ENCODE measurements at regions not wholly inside any gene's neighbourhood (a gene's known extent, or its start where the extent isn't known, plus 50 kb on each side); places are given as distances from the start of the nearest gene placed in this dataset.

DNA sequence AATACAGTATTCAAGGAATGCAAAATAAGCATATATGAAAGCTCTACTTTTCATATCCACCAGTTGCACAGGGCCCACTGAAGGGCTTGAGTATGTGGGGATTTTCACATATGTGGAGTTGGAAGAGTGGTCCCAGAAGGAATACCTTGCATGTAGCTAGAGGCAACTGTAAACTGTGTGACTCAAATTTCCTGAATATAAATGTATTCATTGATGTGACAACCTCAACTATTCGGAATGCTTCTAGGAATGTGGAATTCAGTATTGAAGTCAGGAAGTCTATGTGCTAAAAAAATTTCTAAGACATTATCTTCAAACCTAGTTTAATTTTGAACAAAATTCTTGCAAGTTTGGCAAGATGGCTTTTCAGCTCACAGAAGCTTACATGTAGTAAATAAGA is 695.5 kb upstream of the SEMA3D start:
- Histone ChIP-seq H3K4me2 (no peak overlapping the region), H3K36me3 (no peaks in the 10 kb centered on the region), H3K4me1 (no peaks in the 10 kb centered on the region), H3K27ac (no peak overlapping the region), H3K9me3 (no peaks in the 10 kb centered on the region), H3K27me3 (no peaks in the 10 kb centered on the region), H3K4me3 (no peak overlapping the region), H4K20me1 (no peaks in the 10 kb centered on the region), H3K9ac (no peak overlapping the region)
- TF ChIP-seq Cebpa-rat (IDR thresholded peaks at IDR 0.05): no peak

DNA sequence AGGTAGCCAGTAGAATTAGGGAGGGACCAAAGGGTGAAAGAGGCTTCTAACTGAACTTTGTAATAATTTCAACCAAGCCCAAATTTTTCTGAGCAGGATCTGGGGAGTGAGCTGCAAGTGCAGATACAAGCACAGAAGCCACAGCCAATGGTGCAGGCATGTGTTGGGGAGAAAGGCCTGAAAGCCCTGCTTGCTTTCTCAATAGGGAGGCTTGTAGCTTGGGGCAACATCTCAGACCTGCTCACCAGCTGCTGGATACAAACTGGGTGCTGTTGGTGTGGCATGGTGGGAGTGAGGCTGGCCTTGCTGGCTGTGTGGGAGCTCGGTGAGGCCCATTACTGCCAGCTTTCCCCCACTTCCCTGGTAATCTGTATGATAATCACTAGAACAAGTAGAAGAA is 688.5 kb upstream of the SEMA3D start:
- Histone ChIP-seq H3K9ac (no peak overlapping the region), H4K20me1 (no peaks in the 10 kb centered on the region), H3K4me3 (no peak overlapping the region), H3K9me3 (no peaks in the 10 kb centered on the region), H3K4me2 (no peak overlapping the region), H3K36me3 (no peaks in the 10 kb centered on the region), H3K4me1 (no peaks in the 10 kb centered on the region), H3K27ac (no peak overlapping the region), H3K27me3 (no peaks in the 10 kb centered on the region)
- TF ChIP-seq Cebpa-rat (IDR thresholded peaks at IDR 0.05): no peak

DNA sequence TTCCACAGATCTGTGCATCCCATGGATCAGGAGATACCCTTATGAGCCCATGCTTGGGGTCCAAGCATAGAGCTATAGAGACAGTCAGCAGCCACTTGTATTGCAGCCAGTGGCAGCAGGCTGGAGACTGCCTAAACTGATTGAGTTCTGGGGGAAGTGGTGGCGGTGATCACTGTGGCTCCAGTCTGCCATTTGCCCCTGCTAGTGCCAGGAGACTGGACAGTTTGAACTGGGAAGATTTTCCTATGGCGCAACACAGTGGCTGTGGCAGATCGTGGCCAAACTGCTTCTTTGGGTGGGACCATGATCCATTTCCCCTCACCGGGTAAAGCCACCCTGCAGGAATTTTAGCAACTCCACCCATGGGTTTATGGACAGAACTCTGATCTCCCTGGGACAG is 679.7 kb upstream of the SEMA3D start:
- TF ChIP-seq Cebpa-rat (IDR thresholded peaks at IDR 0.05): no peak
- H4K20me1 ChIP-seq: no peaks in the 10 kb centered on the region
- no peak overlapping the region for H3K9ac ChIP-seq
- no peaks in the 10 kb centered on the region for H3K36me3 ChIP-seq
- H3K4me1 ChIP-seq: no peaks in the 10 kb centered on the region
- H3K9me3 ChIP-seq: no peaks in the 10 kb centered on the region
- H3K27me3 ChIP-seq: no peaks in the 10 kb centered on the region
- no peak overlapping the region for H3K4me3 ChIP-seq
- H3K4me2 ChIP-seq: no peak overlapping the region
- no peak overlapping the region for H3K27ac ChIP-seq

DNA sequence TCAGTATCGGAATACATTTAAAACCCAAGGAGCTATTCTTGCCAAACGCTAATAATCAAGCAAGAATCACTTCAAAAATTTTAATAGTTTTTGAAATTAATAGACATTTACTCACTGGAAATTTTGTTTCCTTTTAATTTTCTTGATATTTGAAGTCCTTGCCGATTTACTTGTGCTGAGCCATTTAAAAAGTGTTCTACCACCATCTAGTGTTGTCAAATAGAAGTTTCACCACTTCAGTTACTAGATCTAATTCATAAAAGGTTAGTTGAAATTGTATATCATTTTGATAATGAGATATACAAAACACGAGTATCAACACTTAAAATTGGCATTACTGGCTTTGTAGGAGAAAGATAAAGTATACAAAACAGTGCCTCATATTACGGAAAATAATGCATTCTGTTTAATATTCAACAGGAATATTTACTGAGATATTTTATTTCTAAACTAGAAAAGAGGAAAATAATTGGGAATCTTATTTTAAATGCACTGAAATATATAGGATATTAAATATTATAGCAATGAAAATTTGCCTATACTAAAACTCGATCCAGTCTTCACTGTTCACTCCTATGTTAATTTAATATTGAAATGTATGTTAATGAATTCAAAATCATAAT is 664.8 kb upstream of the SEMA3D start:
- Histone ChIP-seq H3K4me2 (no peak overlapping the region), H3K4me3 (no peak overlapping the region), H3K4me1 (no peaks in the 10 kb centered on the region), H4K20me1 (no peaks in the 10 kb centered on the region), H3K9me3 (no peaks in the 10 kb centered on the region), H3K36me3 (no peaks in the 10 kb centered on the region), H3K9ac (no peak overlapping the region), H3K27me3 (no peaks in the 10 kb centered on the region), H3K27ac (no peak overlapping the region)
- TF ChIP-seq Cebpa-rat (IDR thresholded peaks at IDR 0.05): no peak

DNA sequence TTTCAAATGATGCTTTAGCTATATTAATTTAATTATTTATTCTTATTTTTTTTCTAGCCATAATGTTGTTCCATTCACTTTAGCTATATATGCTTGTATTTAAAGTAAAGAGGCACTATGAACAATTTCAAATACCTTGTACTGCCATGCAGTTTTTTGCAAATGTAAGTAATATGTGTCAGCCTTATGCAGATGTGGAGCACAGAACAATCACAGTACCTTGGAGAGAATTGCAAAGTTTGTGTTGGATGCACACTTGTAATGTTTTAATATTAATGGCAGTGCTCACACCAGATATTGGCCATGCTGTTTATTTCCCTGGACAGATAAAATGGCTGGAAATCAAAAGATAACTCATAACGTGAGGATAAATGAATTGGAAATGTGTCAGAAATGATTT is 663.5 kb upstream of the SEMA3D start:
- no peak overlapping the region for H3K4me3 ChIP-seq
- no peaks in the 10 kb centered on the region for H3K27me3 ChIP-seq
- no peak for TF ChIP-seq Cebpa-rat (IDR thresholded peaks at IDR 0.05)
- no peaks in the 10 kb centered on the region for H3K36me3 ChIP-seq
- no peaks in the 10 kb centered on the region for H3K9me3 ChIP-seq
- no peaks in the 10 kb centered on the region for H4K20me1 ChIP-seq
- no peaks in the 10 kb centered on the region for H3K4me1 ChIP-seq
- H3K27ac ChIP-seq: no peak overlapping the region
- H3K4me2 ChIP-seq: no peak overlapping the region
- no peak overlapping the region for H3K9ac ChIP-seq

DNA sequence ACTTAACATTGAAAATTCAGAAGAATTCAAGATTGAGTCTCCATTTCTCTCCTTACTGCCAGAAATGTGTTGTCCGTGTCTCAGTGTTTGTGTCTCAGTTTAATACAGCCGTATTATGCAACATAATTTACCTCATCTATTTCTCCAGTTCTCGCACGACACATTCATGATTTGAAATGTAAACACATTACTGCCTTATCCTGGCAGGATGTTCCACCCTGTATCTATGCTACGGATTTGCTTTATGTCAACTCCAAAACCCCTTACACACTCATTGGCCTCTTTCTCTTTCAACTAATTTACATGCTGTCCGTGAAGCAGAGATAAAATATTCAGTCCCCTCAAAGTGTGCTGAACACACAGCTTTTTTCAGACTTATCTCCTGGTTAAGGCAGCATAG is 653.7 kb upstream of the SEMA3D start:
- H3K4me2 ChIP-seq: no peak overlapping the region
- H3K9me3 ChIP-seq: peaks cover 7% of the 10 kb centered on the region
- H4K20me1 ChIP-seq: no peaks in the 10 kb centered on the region
- no peak overlapping the region for H3K27ac ChIP-seq
- H3K9ac ChIP-seq: no peak overlapping the region
- no peak overlapping the region for H3K4me3 ChIP-seq
- H3K4me1 ChIP-seq: no peaks in the 10 kb centered on the region
- H3K36me3 ChIP-seq: no peaks in the 10 kb centered on the region
- no peak for TF ChIP-seq Cebpa-rat (IDR thresholded peaks at IDR 0.05)
- H3K27me3 ChIP-seq: no peaks in the 10 kb centered on the region

DNA sequence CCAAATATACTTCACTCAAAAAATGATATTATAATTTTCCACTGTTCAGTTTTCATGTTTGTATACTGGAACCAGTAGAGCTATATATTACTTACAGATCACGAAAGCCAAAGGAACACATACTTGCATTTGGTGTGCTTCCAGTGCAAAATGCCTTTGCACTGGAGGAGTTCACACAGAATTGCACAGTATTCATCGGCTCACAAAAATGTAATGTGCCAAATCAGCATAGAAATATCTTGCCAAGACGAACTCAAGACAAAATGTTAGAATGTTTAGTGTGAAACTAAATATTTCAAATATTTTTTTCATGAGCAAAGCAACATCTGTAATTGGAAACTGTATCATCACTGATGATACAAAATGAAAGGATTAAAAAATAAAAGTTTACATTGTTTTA is 646.2 kb upstream of the SEMA3D start:
- no peaks in the 10 kb centered on the region for H3K27me3 ChIP-seq
- H3K27ac ChIP-seq: no peak overlapping the region
- no peaks in the 10 kb centered on the region for H3K4me1 ChIP-seq
- no peak overlapping the region for H3K4me2 ChIP-seq
- H3K36me3 ChIP-seq: no peaks in the 10 kb centered on the region
- H4K20me1 ChIP-seq: no peaks in the 10 kb centered on the region
- no peak overlapping the region for H3K9ac ChIP-seq
- H3K9me3 ChIP-seq: no peaks in the 10 kb centered on the region
- no peak for TF ChIP-seq Cebpa-rat (IDR thresholded peaks at IDR 0.05)
- H3K4me3 ChIP-seq: no peak overlapping the region

DNA sequence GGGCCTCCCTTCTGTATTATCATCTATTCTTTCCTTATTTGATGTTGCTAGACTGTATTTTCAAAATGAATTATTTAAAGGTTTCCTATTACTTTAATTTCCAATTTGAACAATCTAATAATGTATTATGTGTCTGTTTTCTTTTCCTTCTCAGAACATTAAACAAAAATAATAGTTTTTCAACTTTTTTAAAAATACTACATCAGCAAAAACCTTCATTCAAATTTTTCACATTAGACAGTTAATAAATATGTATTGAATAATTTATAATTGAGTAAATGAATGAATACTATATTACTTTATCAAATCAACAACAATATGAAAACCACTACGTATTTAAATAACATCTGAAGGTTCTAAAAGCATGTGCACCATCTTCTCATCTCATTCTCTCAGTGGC is 644.1 kb upstream of the SEMA3D start:
- no peak overlapping the region for H3K9ac ChIP-seq
- no peak overlapping the region for H3K4me3 ChIP-seq
- no peaks in the 10 kb centered on the region for H3K4me1 ChIP-seq
- no peak overlapping the region for H3K4me2 ChIP-seq
- no peaks in the 10 kb centered on the region for H3K27me3 ChIP-seq
- H3K36me3 ChIP-seq: no peaks in the 10 kb centered on the region
- no peaks in the 10 kb centered on the region for H4K20me1 ChIP-seq
- H3K27ac ChIP-seq: no peak overlapping the region
- no peaks in the 10 kb centered on the region for H3K9me3 ChIP-seq
- TF ChIP-seq Cebpa-rat (IDR thresholded peaks at IDR 0.05): no peak

DNA sequence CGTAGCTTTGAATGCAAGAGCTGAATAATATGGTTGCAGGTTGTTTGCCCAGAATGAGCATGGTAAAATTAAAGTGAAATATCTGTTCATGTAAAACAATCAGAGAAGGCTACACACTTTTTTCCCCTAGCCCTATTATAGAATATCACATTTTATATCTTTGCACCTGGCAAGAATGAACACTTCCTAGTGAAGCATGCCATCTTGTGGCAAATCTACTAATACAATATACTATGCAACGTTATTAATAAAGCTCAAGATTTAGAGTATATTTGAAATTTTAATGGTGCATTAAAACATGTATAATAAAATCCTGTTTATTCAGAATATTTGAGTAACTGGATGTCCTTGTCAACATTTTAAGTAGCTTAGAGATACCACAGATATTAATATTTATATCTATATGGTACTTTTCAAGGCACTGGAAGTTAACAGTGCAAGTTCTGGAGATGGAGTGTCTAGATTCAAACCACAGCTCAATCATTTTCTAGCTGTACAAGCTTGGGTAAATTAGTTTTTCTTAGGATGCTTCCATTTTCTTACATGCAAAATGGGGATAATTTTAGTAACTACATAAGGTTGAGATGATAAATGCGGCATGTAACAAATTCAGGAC is 643.1 kb upstream of the SEMA3D start:
- H3K4me2 ChIP-seq: no peak overlapping the region
- H3K4me1 ChIP-seq: no peaks in the 10 kb centered on the region
- H3K4me3 ChIP-seq: no peak overlapping the region
- H3K9ac ChIP-seq: no peak overlapping the region
- no peak overlapping the region for H3K27ac ChIP-seq
- H3K9me3 ChIP-seq: no peaks in the 10 kb centered on the region
- TF ChIP-seq Cebpa-rat (IDR thresholded peaks at IDR 0.05): no peak
- no peaks in the 10 kb centered on the region for H3K27me3 ChIP-seq
- no peaks in the 10 kb centered on the region for H3K36me3 ChIP-seq
- H4K20me1 ChIP-seq: no peaks in the 10 kb centered on the region

DNA sequence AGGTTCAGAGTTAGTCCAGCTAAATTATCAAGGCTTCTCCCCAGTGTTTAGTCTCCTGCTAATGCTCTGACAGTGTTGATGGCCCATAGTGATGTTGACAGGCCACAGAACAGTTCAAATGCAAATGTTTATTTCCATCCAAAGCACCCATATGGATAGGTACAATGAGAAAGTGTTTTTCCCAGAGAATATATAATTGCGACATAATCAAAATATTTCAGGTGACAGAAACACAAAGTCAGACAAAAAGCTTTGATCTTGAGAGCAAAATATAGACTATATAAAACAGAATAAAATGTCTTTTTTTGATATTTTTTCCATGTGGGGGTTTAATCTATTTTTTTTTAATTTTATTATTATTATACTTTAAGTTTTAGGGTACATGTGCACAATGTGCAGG is 642.3 kb upstream of the SEMA3D start:
- Histone ChIP-seq H3K27me3 (no peaks in the 10 kb centered on the region), H3K4me2 (no peak overlapping the region), H3K4me1 (no peaks in the 10 kb centered on the region), H3K36me3 (no peaks in the 10 kb centered on the region), H3K4me3 (no peak overlapping the region), H4K20me1 (no peaks in the 10 kb centered on the region), H3K9me3 (no peaks in the 10 kb centered on the region), H3K9ac (no peak overlapping the region), H3K27ac (no peak overlapping the region)
- TF ChIP-seq Cebpa-rat (IDR thresholded peaks at IDR 0.05): no peak; the same call in 1 of the 2 replicates

DNA sequence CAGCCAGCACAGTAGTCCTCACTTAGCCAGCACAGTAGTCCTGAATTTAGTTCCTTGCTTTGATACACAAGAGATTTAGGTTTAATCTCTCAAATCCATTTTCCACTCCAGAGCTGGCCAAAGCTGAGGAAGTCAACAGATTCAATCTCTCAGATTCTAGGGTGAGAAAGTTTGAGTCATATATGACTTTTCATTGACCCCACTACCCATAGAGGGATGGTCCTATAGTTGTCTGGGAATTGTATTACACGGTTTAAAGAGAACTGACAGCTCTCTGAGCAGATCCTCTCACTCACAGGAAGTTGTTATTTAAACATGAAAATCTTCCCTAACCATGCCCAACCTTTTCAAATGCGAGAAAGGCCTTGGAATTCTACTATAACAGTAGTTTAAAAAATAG is 641.8 kb upstream of the SEMA3D start:
- H4K20me1 ChIP-seq: no peaks in the 10 kb centered on the region
- H3K4me2 ChIP-seq: no peak overlapping the region
- no peaks in the 10 kb centered on the region for H3K27me3 ChIP-seq
- H3K9me3 ChIP-seq: no peaks in the 10 kb centered on the region
- H3K36me3 ChIP-seq: no peaks in the 10 kb centered on the region
- no peak overlapping the region for H3K9ac ChIP-seq
- no peak overlapping the region for H3K27ac ChIP-seq
- H3K4me3 ChIP-seq: no peak overlapping the region
- no peak for TF ChIP-seq Cebpa-rat (IDR thresholded peaks at IDR 0.05)
- no peaks in the 10 kb centered on the region for H3K4me1 ChIP-seq

Measured in BLaER1 (cell line).